ENCODE measurements at regions not wholly inside any gene's neighbourhood (a gene's known extent, or its start where the extent isn't known, plus 50 kb on each side); places are given as distances from the start of the nearest gene placed in this dataset.
"Not testable (repeated sequence)": the region's sequence is repeated elsewhere in the genome, so short reads cannot be mapped to it uniquely, and the experiment has no call there.

GRCh38 chrY:18860856-18861255, 87.3 kb upstream of the HSFY2 start:
- H3K36me3 ChIP-seq, DNase-seq, H3K9me3 ChIP-seq, H3K27me3 ChIP-seq, H3K4me3 ChIP-seq: not testable (repeated sequence)

GRCh38 chrY:18858484-18859191, 85.1 kb upstream of the HSFY2 start:
- not testable (repeated sequence) for H3K36me3 ChIP-seq, DNase-seq, H3K9me3 ChIP-seq, H3K27me3 ChIP-seq, H3K4me3 ChIP-seq

- not testable (repeated sequence) for H3K36me3 ChIP-seq, H3K27me3 ChIP-seq, H3K9me3 ChIP-seq, DNase-seq, H3K4me3 ChIP-seq
These were observed 81.6 kb upstream of the HSFY2 start for GRCh38 chrY:18855184-18855583.

GRCh38 chrY:18853323-18853722, 79.8 kb upstream of the HSFY2 start:
- not testable (repeated sequence) for DNase-seq, H3K9me3 ChIP-seq, H3K27me3 ChIP-seq, H3K36me3 ChIP-seq, H3K4me3 ChIP-seq

- H3K36me3 ChIP-seq, H3K4me3 ChIP-seq, DNase-seq, H3K27me3 ChIP-seq, H3K9me3 ChIP-seq: not testable (repeated sequence)
These were observed 63.1 kb upstream of the HSFY2 start for GRCh38 chrY:18836643-18837042.
